Glutamatergic neuron (in vitro differentiated cells): ENCODE measurements at regions not wholly inside any gene's neighbourhood (a gene's known extent, or its start where the extent isn't known, plus 50 kb on each side); places are given as distances from the start of the nearest gene placed in this dataset.
A peak's percentile ranks its signal among the peaks of the same experiment; 100 is the strongest.

Source experiments
- DNase-seq: peaks from one replicate; pipeline ENCODE4 v3.0.0; 2022
- H3K27ac Mint-ChIP-seq: one replicate; pipeline ENCODE4 v1.8.0; 2020; ENCODE audit warnings: mild to moderate bottlenecking, mixed read lengths, inconsistent platforms; ENCODE audit not compliant: unreplicated experiment
- H3K27me3 Mint-ChIP-seq: one replicate; pipeline ENCODE4 v1.8.0; 2020; ENCODE audit warnings: mild to moderate bottlenecking, moderate library complexity, mixed read lengths, inconsistent platforms; ENCODE audit not compliant: unreplicated experiment
- H3K36me3 Mint-ChIP-seq: one replicate; pipeline ENCODE4 v1.8.0; 2020; ENCODE audit warnings: mild to moderate bottlenecking, mixed read lengths, inconsistent platforms; ENCODE audit not compliant: unreplicated experiment
- H3K4me1 Mint-ChIP-seq: one replicate; pipeline ENCODE4 v1.8.0; 2020; ENCODE audit warnings: mild to moderate bottlenecking, low read depth, mixed read lengths, inconsistent platforms; ENCODE audit not compliant: unreplicated experiment
- H3K4me3 Mint-ChIP-seq: one replicate; pipeline ENCODE4 v1.8.0; 2020; ENCODE audit warnings: mild to moderate bottlenecking, mixed read lengths, inconsistent platforms; ENCODE audit not compliant: unreplicated experiment
- H3K9me3 Mint-ChIP-seq: one replicate; pipeline ENCODE4 v1.8.0; 2020; ENCODE audit warnings: mild to moderate bottlenecking, moderate library complexity, mixed read lengths, inconsistent platforms; ENCODE audit not compliant: unreplicated experiment
- CTCF ChIP-seq: fragments of 200-600 bp; sonication (generic); IDR thresholded peaks from one replicate; pipeline ENCODE4 v1.5.0; 2021; ENCODE audit not compliant: partially characterized antibody, unreplicated experiment

- no peaks in the 10 kb centered on the region for H3K4me1 Mint-ChIP-seq
- H3K27me3 Mint-ChIP-seq = no peaks in the 10 kb centered on the region
- no peak for TF ChIP-seq CTCF
- no peak for DNase-seq
- H3K9me3 Mint-ChIP-seq = no peaks in the 10 kb centered on the region
- H3K4me3 Mint-ChIP-seq = no peak overlapping the region
- H3K36me3 Mint-ChIP-seq = no peaks in the 10 kb centered on the region
- no peak overlapping the region for H3K27ac Mint-ChIP-seq
Measured at GRCh38 chr13:73729046-73729445, 405.2 kb downstream of the KLF12 start.

- Mint-ChIP-seq H3K4me3 (no peak overlapping the region), H3K27me3 (peaks cover 3% of the 10 kb centered on the region), H3K36me3 (no peaks in the 10 kb centered on the region), H3K4me1 (no peaks in the 10 kb centered on the region), H3K27ac (peak overlapping the region; percentile 18), H3K9me3 (peaks cover 1% of the 10 kb centered on the region)
- DNase-seq = no peak
- TF ChIP-seq CTCF = no peak
Measured at GRCh38 chr13:73722120-73722519, 412.1 kb downstream of the KLF12 start.

GRCh38 chr13:73721571-73721970 is 412.6 kb downstream of the KLF12 start:
- no peak for TF ChIP-seq CTCF
- no peak overlapping the region for H3K4me3 Mint-ChIP-seq
- H3K27ac Mint-ChIP-seq = no peak overlapping the region
- no peaks in the 10 kb centered on the region for H3K36me3 Mint-ChIP-seq
- peaks cover 3% of the 10 kb centered on the region for H3K27me3 Mint-ChIP-seq
- H3K4me1 Mint-ChIP-seq = no peaks in the 10 kb centered on the region
- peaks cover 1% of the 10 kb centered on the region for H3K9me3 Mint-ChIP-seq
- DNase-seq = no peak

GRCh38 chr13:73720216-73720840 is 413.9 kb downstream of the KLF12 start:
- no peak for TF ChIP-seq CTCF
- no peak overlapping the region for H3K4me3 Mint-ChIP-seq
- no peaks in the 10 kb centered on the region for H3K36me3 Mint-ChIP-seq
- no peak for DNase-seq
- H3K4me1 Mint-ChIP-seq = no peaks in the 10 kb centered on the region
- peaks cover 3% of the 10 kb centered on the region for H3K27me3 Mint-ChIP-seq
- no peak overlapping the region for H3K27ac Mint-ChIP-seq
- H3K9me3 Mint-ChIP-seq = peaks cover 1% of the 10 kb centered on the region

- no peak for DNase-seq
- peaks cover 1% of the 10 kb centered on the region for H3K9me3 Mint-ChIP-seq
- H3K4me3 Mint-ChIP-seq = no peak overlapping the region
- no peak overlapping the region for H3K27ac Mint-ChIP-seq
- no peaks in the 10 kb centered on the region for H3K36me3 Mint-ChIP-seq
- no peaks in the 10 kb centered on the region for H3K4me1 Mint-ChIP-seq
- TF ChIP-seq CTCF = no peak
- H3K27me3 Mint-ChIP-seq = peaks cover 6% of the 10 kb centered on the region
Measured at GRCh38 chr13:73718246-73718645, 416.0 kb downstream of the KLF12 start.
